ENCODE measurements at regions not wholly inside any gene's neighbourhood (a gene's known extent, or its start where the extent isn't known, plus 50 kb on each side); places are given as distances from the start of the nearest gene placed in this dataset.
"Not testable (repeated sequence)": the region's sequence is repeated elsewhere in the genome, so short reads cannot be mapped to it uniquely, and the experiment has no call there.

- intact Hi-C loops (cut with micrococcal nuclease) = not testable (repeated sequence)
Measured at GRCh38 chr18:104264-104663, 54.1 kb upstream of the USP14 start.

GRCh38 chr18:105161-106053 is 53.0 kb upstream of the USP14 start:
- intact Hi-C loops (cut with micrococcal nuclease) = loop anchor here (5.0 kb wide), 1 partner anchor 512 kb away; no protein-coding TSS in a partner anchor

- intact Hi-C loops (cut with micrococcal nuclease) = loop anchor here (5.0 kb wide), 1 partner anchor 511 kb away; no protein-coding TSS in a partner anchor
Measured at GRCh38 chr18:106054-106851, 52.1 kb upstream of the USP14 start.

- intact Hi-C loops (cut with micrococcal nuclease) = loop anchor here (5.0 kb wide), 1 partner anchor 510 kb away; no protein-coding TSS in a partner anchor
Measured at GRCh38 chr18:106868-107384, 51.4 kb upstream of the USP14 start.

- intact Hi-C loops (cut with micrococcal nuclease) = loop anchor here (5.0 kb wide), 1 partner anchor 510 kb away; no protein-coding TSS in a partner anchor
Measured at GRCh38 chr18:107464-107863, 50.9 kb upstream of the USP14 start.

- intact Hi-C loops (cut with micrococcal nuclease) = loop anchor here (5.0 kb wide), 1 partner anchor 509 kb away; no protein-coding TSS in a partner anchor
Measured at GRCh38 chr18:107947-108664, 50.3 kb upstream of the USP14 start.
